Panc1 (cell line): ENCODE measurements at regions not wholly inside any gene's neighbourhood (a gene's known extent, or its start where the extent isn't known, plus 50 kb on each side); places are given as distances from the start of the nearest gene placed in this dataset.

ENCODE experiments used
- ATAC-seq: fragments of 200-7000 bp; cut with Tn5 transposase; 2 replicates; pipeline ENCODE4 v1.9.1; 2020; ENCODE audit warnings: mild to moderate bottlenecking, moderate library complexity
- BruUV-seq: library from RNA; stranded (reverse); fragments of 400-500 nt; replicated peaks from 2 replicates; lab custom pipeline; 2021; lab: Mats Ljungman, UMichigan
- CTCF ChIA-PET: fragments of 300-600 bp; sonication (Branson Sonifier 250); formaldehyde crosslinking; loops from one replicate; lab custom pipeline; 2022; ENCODE audit warnings: antibody characterized with exemption; lab: Charles Lee
- POLR2A ChIA-PET: fragments of 300-600 bp; sonication (Branson Sonifier 250); formaldehyde crosslinking; loops from one replicate; lab custom pipeline; 2022; ENCODE audit warnings: antibody characterized with exemption; lab: Charles Lee
- DNase-seq: peaks from one replicate; pipeline ENCODE4 v3.0.0-alpha.2; 2010; ENCODE audit warnings: low read depth, low spot score
- H3K27ac ChIP-seq: 2 replicates; pipeline ENCODE4 v1.5.1; 2011; ENCODE audit warnings: mild to moderate bottlenecking, low read length, inconsistent platforms
- H3K27me3 ChIP-seq: fragments of 200-500 bp; sonication (Bioruptor generic); 2 replicates; pipeline ENCODE4 v1.6.0; 2014; ENCODE audit warnings: low read length, inconsistent platforms; ENCODE audit not compliant: control insufficient read depth, insufficient read depth
- H3K36me3 ChIP-seq: fragments of 200-500 bp; sonication (Bioruptor generic); 2 replicates; pipeline ENCODE4 v1.5.1; 2014; ENCODE audit warnings: inconsistent platforms, mild to moderate bottlenecking, low read length, moderate library complexity; ENCODE audit not compliant: control insufficient read depth, insufficient read depth
- H3K4me1 ChIP-seq: 2 replicates; pipeline ENCODE4 v1.5.1; 2011; ENCODE audit warnings: inconsistent platforms, mild to moderate bottlenecking, low read length, moderate library complexity; ENCODE audit not compliant: control insufficient read depth, insufficient read depth
- H3K4me3 ChIP-seq, 2 experiments: 2 replicates each; pipeline ENCODE4 v1.5.1; 2011 to 2012; ENCODE audit warnings: low read depth in 2 of 2, low read length in 2 of 2, mild to moderate bottlenecking in 2 of 2, inconsistent platforms in 1 of 2, moderate library complexity in 1 of 2
- H3K9me3 ChIP-seq: fragments of 200-500 bp; sonication (Bioruptor generic); 2 replicates; pipeline ENCODE4 v1.5.1; 2014; ENCODE audit warnings: low read depth, mild to moderate bottlenecking, inconsistent platforms, low read length, moderate library complexity; ENCODE audit not compliant: control insufficient read depth, insufficient read depth
- CTCF ChIP-seq: fragments of 450-650 bp; IDR thresholded peaks from 2 replicates; pipeline ENCODE4 v1.5.1; 2017; ENCODE audit warnings: mild to moderate bottlenecking
- POLR2AphosphoS5 ChIP-seq: IDR thresholded peaks from 2 replicates; pipeline ENCODE4 v1.6.1; 2012; ENCODE audit warnings: mild to moderate bottlenecking, low read depth, low read length, moderate library complexity
- REST ChIP-seq, 2 experiments: IDR thresholded peaks; 2 replicates each; pipeline ENCODE4 v1.6.1; 2011 to 2012; ENCODE audit warnings: low read depth in 2 of 2, control low read depth in 1 of 2, low read length in 1 of 2, mild to moderate bottlenecking in 1 of 2, moderate library complexity in 1 of 2; ENCODE audit not compliant: insufficient read depth in 1 of 2
- SIN3A ChIP-seq: IDR thresholded peaks from 2 replicates; pipeline ENCODE4 v1.6.1; 2012; ENCODE audit warnings: low read depth, mild to moderate bottlenecking, low read length, moderate library complexity, borderline replicate concordance; ENCODE audit not compliant: insufficient read depth
- TCF7L2 ChIP-seq: IDR thresholded peaks from 2 replicates; pipeline ENCODE4 v1.6.1; 2011; ENCODE audit warnings: mild to moderate bottlenecking, low read depth, low read length, inconsistent platforms
- in situ Hi-C: cut with HindIII; loops from 2 replicates; pipeline ENCODE4 v1.10.0; 2016; ENCODE audit warnings: low sequenced_read_pairs, low pct_unique_long_range_greater_than_20kb
- intact Hi-C: fragments of 100-400 bp; cut with micrococcal nuclease; formaldehyde crosslinking; loops from one replicate; pipeline ENCODE4 v1.10.0; 2022; ENCODE audit not compliant: unreplicated experiment

GRCh38 chr18:73711256-73711655, 436.4 kb downstream of the FBXO15 start:
- TF ChIP-seq SIN3A (no peak), TCF7L2 (no peak), POLR2AphosphoS5 (no peak)
- intact Hi-C loops = no loop called here
- in situ Hi-C loops = no loop called here
- Histone ChIP-seq H3K4me3 (no peak overlapping the region), H3K27me3 (no peaks in the 10 kb centered on the region; the same call in 1 of the 2 replicates), H3K27ac (no peak overlapping the region), H3K9me3 (no peaks in the 10 kb centered on the region), H3K4me1 (no peaks in the 10 kb centered on the region), H3K36me3 (no peaks in the 10 kb centered on the region)
- ATAC-seq (no peak), DNase-seq (no peak)
- POLR2A ChIA-PET = no interaction called here
- CTCF ChIA-PET = no interaction called here
- BruUV-seq = no TSS peak

GRCh38 chr18:73708591-73708990, 439.0 kb downstream of the FBXO15 start:
- TF ChIP-seq POLR2AphosphoS5 = no peak
- TF ChIP-seq CTCF = no peak
- TF ChIP-seq REST (IDR thresholded peaks at IDR 0.05; ENCODE audit: insufficient read depth in 1 of 2, low read depth in 2 of 2, low read length in 1 of 2) = no peak
- TF ChIP-seq SIN3A = no peak
- TF ChIP-seq TCF7L2 = no peak
- DNase-seq (no peak), ATAC-seq (no peak)
- CTCF ChIA-PET = no interaction called here
- in situ Hi-C loops = no loop called here
- no peaks in the 10 kb centered on the region for H3K4me1 ChIP-seq
- no peaks in the 10 kb centered on the region for H3K9me3 ChIP-seq
- H3K36me3 ChIP-seq = no peaks in the 10 kb centered on the region
- H3K27ac ChIP-seq = no peak overlapping the region
- H3K4me3 ChIP-seq = no peak overlapping the region
- intact Hi-C loops = no loop called here
- POLR2A ChIA-PET = no interaction called here
- no peaks in the 10 kb centered on the region for H3K27me3 ChIP-seq
- no TSS peak for BruUV-seq

- ATAC-seq (no peak), DNase-seq (no peak)
- no peaks in the 10 kb centered on the region for H3K36me3 ChIP-seq
- TF ChIP-seq TCF7L2 (no peak), CTCF (no peak), SIN3A (no peak), REST (IDR thresholded peaks at IDR 0.05; ENCODE audit: insufficient read depth in 1 of 2, low read depth in 2 of 2, low read length in 1 of 2) (no peak), POLR2AphosphoS5 (no peak)
- POLR2A ChIA-PET = no interaction called here
- intact Hi-C loops (no loop called here), in situ Hi-C loops (no loop called here)
- H3K4me3 ChIP-seq = no peak overlapping the region
- H3K9me3 ChIP-seq = no peaks in the 10 kb centered on the region
- H3K27ac ChIP-seq = no peak overlapping the region
- no TSS peak for BruUV-seq
- H3K4me1 ChIP-seq = no peaks in the 10 kb centered on the region
- CTCF ChIA-PET = no interaction called here
- H3K27me3 ChIP-seq = no peaks in the 10 kb centered on the region
These were observed 440.6 kb downstream of the FBXO15 start for GRCh38 chr18:73707035-73707434.
